Stimulated activated memory B cell treated with anti-CD40 and anti-IgM and Interleukin-4, amounts not matched to agents 10 μg/mL and 1 μg/mL and 100 μg/mL, for 72 hours (primary cell): ENCODE measurements at regions not wholly inside any gene's neighbourhood (a gene's known extent, or its start where the extent isn't known, plus 50 kb on each side); places are given as distances from the start of the nearest gene placed in this dataset.
"Not testable (repeated sequence)": the region's sequence is repeated elsewhere in the genome, so short reads cannot be mapped to it uniquely, and the experiment has no call there.

Source experiments
- ATAC-seq: fragments of 150-1000 bp; cut with Tn5 transposase; 2 replicates; pipeline ENCODE4 v1.10.0; 2021
- H3K27ac Mint-ChIP-seq: one replicate; pipeline ENCODE4 v1.8.0; 2022; ENCODE audit warnings: mild to moderate bottlenecking, mixed read lengths
- H3K27me3 Mint-ChIP-seq: one replicate; pipeline ENCODE4 v1.8.0; 2022; ENCODE audit warnings: mixed read lengths
- H3K36me3 Mint-ChIP-seq: one replicate; pipeline ENCODE4 v1.8.0; 2022; ENCODE audit warnings: mixed read lengths
- H3K4me1 Mint-ChIP-seq: one replicate; pipeline ENCODE4 v1.8.0; 2022; ENCODE audit warnings: mixed read lengths
- H3K4me3 Mint-ChIP-seq: one replicate; pipeline ENCODE4 v1.8.0; 2022; ENCODE audit warnings: mild to moderate bottlenecking, moderate library complexity, mixed read lengths
- H3K9me3 Mint-ChIP-seq: one replicate; pipeline ENCODE4 v1.8.0; 2022; ENCODE audit warnings: mixed read lengths

DNA sequence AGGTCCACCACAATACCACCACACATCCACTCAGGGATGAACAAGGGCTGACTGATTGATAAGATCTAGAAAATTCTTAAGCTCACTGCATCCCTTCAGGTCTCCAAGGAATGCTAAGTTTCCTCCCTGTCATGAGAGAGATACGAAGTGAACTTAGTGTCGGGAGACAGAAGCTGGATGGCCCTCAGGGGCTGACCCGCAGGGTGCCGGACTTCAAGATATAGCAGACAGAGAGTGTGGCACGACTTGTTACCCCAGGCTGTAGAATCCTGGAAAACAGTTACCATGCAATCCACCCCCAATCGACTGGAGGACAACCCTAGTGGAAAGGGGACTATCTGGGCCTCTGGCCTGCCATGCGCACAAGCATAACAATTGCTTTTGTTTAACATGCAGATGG lies 1217.5 kb upstream of the ATXN8OS start:
- H3K36me3 Mint-ChIP-seq, H3K9me3 Mint-ChIP-seq: not testable (repeated sequence)

DNA sequence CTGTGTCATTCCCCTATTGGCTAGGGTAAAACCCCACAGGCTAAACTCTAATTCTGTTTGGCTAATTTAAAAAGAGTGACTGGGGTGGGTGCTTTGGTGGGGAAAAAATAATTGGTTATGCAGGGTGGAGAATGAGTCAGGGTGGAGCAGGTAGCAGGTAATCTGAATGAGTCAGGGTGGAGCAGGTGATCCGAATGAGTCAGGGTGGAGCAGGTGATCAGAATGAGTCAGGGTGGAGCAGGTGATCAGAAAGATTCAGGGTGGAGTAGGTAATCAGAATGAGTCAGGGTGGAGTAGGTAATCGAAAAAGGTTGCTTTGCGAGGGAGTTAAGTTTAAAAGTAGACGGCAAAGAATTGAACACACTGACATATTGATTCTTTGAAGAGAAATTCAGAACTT lies 1218.8 kb upstream of the ATXN8OS start:
- Mint-ChIP-seq H3K4me1 (peaks cover 6% of the 10 kb centered on the region), H3K4me3 (no peak overlapping the region), H3K27ac (no peak overlapping the region), H3K27me3 (no peaks in the 10 kb centered on the region), H3K9me3 (no peaks in the 10 kb centered on the region), H3K36me3 (no peaks in the 10 kb centered on the region)
- no peak for ATAC-seq

More for the DNA sequence above, 1217.5 kb upstream of the ATXN8OS start:
- H3K27me3 Mint-ChIP-seq, ATAC-seq, H3K27ac Mint-ChIP-seq, H3K4me1 Mint-ChIP-seq, H3K4me3 Mint-ChIP-seq: not testable (repeated sequence)

GRCh38 chr13:68872338-68872737 lies 1235.3 kb upstream of the ATXN8OS start:
- ATAC-seq: no peak
- no peaks in the 10 kb centered on the region for H3K36me3 Mint-ChIP-seq
- peaks cover 3% of the 10 kb centered on the region for H3K9me3 Mint-ChIP-seq
- H3K27ac Mint-ChIP-seq: no peak overlapping the region
- H3K27me3 Mint-ChIP-seq: no peaks in the 10 kb centered on the region
- H3K4me3 Mint-ChIP-seq: no peak overlapping the region
- H3K4me1 Mint-ChIP-seq: no peaks in the 10 kb centered on the region

- H3K4me3 Mint-ChIP-seq: no peak overlapping the region
- peaks cover 20% of the 10 kb centered on the region for H3K4me1 Mint-ChIP-seq
- ATAC-seq: no peak
- H3K27ac Mint-ChIP-seq: no peak overlapping the region
- no peaks in the 10 kb centered on the region for H3K27me3 Mint-ChIP-seq
- H3K36me3 Mint-ChIP-seq: no peaks in the 10 kb centered on the region
- peaks cover 3% of the 10 kb centered on the region for H3K9me3 Mint-ChIP-seq
These were observed 1256.6 kb upstream of the ATXN8OS start for GRCh38 chr13:68851026-68851425.

GRCh38 chr13:68850160-68850559 lies 1257.5 kb upstream of the ATXN8OS start:
- H3K27me3 Mint-ChIP-seq: no peaks in the 10 kb centered on the region
- H3K36me3 Mint-ChIP-seq: no peaks in the 10 kb centered on the region
- peaks cover 20% of the 10 kb centered on the region for H3K4me1 Mint-ChIP-seq
- peaks cover 4% of the 10 kb centered on the region for H3K9me3 Mint-ChIP-seq
- H3K27ac Mint-ChIP-seq: no peak overlapping the region
- H3K4me3 Mint-ChIP-seq: no peak overlapping the region
- no peak for ATAC-seq

DNA sequence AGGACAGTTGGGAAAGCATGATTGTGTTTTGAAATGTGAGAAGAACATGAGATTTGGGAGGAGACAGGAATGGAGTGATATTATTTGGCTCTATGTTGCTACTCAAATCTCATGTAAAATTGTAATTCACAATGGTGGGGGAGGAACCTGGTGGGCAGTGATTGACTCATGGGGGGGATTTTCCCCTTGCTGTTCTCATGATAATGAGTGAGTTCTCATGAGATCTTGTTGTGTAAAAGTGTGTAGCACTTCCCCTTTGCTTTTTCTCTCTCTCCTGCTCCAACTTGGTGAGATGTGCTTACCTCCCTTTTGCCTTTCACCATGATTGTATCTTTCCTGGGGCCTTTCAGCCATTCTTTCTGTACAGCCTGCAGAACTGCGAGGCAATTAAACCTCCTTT lies 1261.0 kb upstream of the ATXN8OS start:
- Mint-ChIP-seq H3K4me1 (peaks cover 20% of the 10 kb centered on the region), H3K27ac (no peak overlapping the region), H3K27me3 (no peaks in the 10 kb centered on the region), H3K36me3 (no peaks in the 10 kb centered on the region), H3K4me3 (no peak overlapping the region), H3K9me3 (peaks cover 8% of the 10 kb centered on the region)
- ATAC-seq: peak; percentile 68

- H3K4me1 Mint-ChIP-seq: no peaks in the 10 kb centered on the region
- no peak for ATAC-seq
- no peaks in the 10 kb centered on the region for H3K9me3 Mint-ChIP-seq
- H3K27ac Mint-ChIP-seq: no peak overlapping the region
- H3K27me3 Mint-ChIP-seq: no peaks in the 10 kb centered on the region
- H3K36me3 Mint-ChIP-seq: no peaks in the 10 kb centered on the region
- no peak overlapping the region for H3K4me3 Mint-ChIP-seq
These were observed 1273.3 kb upstream of the ATXN8OS start for GRCh38 chr13:68834375-68834774.

- ATAC-seq: no peak
- Mint-ChIP-seq H3K27ac (no peak overlapping the region), H3K4me1 (no peaks in the 10 kb centered on the region), H3K4me3 (no peak overlapping the region), H3K36me3 (no peaks in the 10 kb centered on the region), H3K27me3 (no peaks in the 10 kb centered on the region), H3K9me3 (no peaks in the 10 kb centered on the region)
These were observed 1290.9 kb upstream of the ATXN8OS start for GRCh38 chr13:68816715-68817114.

GRCh38 chr13:68813180-68813796 lies 1294.3 kb upstream of the ATXN8OS start:
- no peak overlapping the region for H3K27ac Mint-ChIP-seq
- H3K4me1 Mint-ChIP-seq: no peaks in the 10 kb centered on the region
- no peaks in the 10 kb centered on the region for H3K36me3 Mint-ChIP-seq
- ATAC-seq: no peak
- no peaks in the 10 kb centered on the region for H3K9me3 Mint-ChIP-seq
- H3K4me3 Mint-ChIP-seq: no peak overlapping the region
- no peaks in the 10 kb centered on the region for H3K27me3 Mint-ChIP-seq

DNA sequence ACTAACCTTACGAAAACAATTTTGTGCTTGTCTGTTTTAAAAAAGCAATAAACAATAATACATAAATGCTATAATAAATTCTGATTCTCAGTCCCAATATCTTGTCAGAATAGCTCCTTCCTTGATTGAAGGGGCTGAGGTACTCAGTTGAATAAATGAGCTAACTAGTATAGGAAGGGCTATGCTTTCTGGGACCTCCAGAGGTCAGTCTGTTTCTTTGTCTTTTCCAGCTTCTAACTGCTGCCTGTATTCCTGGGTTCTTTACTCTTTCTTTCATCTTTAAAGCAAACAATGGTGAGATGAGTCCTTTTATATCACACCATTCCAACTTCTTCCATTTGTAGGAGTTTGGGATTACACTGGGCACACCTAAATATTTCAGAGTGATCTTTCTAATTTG lies 1297.0 kb upstream of the ATXN8OS start:
- ATAC-seq: no peak
- Mint-ChIP-seq H3K27me3 (no peaks in the 10 kb centered on the region), H3K9me3 (no peaks in the 10 kb centered on the region), H3K27ac (no peak overlapping the region), H3K36me3 (no peaks in the 10 kb centered on the region), H3K4me1 (no peaks in the 10 kb centered on the region), H3K4me3 (no peak overlapping the region)

DNA sequence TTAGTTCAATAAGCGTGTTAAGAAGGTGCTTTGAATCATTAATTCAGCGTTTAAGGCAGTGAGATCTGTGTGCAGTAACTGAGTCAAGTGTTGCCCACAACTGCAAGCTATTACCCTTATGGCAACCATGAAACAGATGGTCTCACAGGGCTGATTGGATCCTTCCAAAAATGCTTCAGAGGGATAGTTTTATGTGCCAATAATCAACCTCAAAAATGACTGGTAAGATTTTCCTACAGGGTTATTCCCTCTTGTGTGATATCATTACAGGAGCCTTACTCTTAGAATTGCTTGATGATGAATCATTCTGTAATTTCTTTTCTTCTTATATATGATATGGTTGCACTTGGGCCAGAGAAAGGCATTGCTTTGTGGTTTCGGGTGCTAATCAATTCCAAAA lies 1299.2 kb upstream of the ATXN8OS start:
- H3K27ac Mint-ChIP-seq: no peak overlapping the region
- H3K27me3 Mint-ChIP-seq: no peaks in the 10 kb centered on the region
- no peaks in the 10 kb centered on the region for H3K9me3 Mint-ChIP-seq
- H3K36me3 Mint-ChIP-seq: no peaks in the 10 kb centered on the region
- ATAC-seq: no peak
- no peak overlapping the region for H3K4me3 Mint-ChIP-seq
- no peaks in the 10 kb centered on the region for H3K4me1 Mint-ChIP-seq

GRCh38 chr13:68806125-68806524 lies 1301.5 kb upstream of the ATXN8OS start:
- no peak for ATAC-seq
- no peaks in the 10 kb centered on the region for H3K36me3 Mint-ChIP-seq
- no peaks in the 10 kb centered on the region for H3K4me1 Mint-ChIP-seq
- no peaks in the 10 kb centered on the region for H3K9me3 Mint-ChIP-seq
- H3K4me3 Mint-ChIP-seq: no peak overlapping the region
- H3K27me3 Mint-ChIP-seq: no peaks in the 10 kb centered on the region
- H3K27ac Mint-ChIP-seq: no peak overlapping the region

DNA sequence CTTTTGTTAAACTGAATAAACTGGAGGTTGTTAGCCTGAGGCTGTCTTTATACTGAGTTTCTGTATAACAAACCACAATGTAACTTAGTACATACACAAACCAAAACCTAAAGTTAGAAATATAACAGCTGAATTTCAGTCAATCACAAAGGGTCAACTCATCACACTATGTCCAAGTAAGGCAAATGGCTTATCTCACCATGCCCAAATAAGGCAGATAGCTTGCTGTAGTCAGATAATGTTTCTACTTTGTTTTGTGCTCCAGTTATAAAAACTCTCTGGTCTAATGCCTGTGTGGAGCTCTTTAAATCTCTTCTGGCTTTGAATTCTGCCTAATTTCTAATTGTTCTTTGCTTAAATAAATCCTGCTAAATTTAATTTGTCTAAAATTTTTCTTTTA lies 1323.4 kb upstream of the ATXN8OS start:
- ATAC-seq: no peak
- peaks cover 3% of the 10 kb centered on the region for H3K9me3 Mint-ChIP-seq
- no peaks in the 10 kb centered on the region for H3K4me1 Mint-ChIP-seq
- no peak overlapping the region for H3K4me3 Mint-ChIP-seq
- H3K36me3 Mint-ChIP-seq: no peaks in the 10 kb centered on the region
- H3K27ac Mint-ChIP-seq: no peak overlapping the region
- no peaks in the 10 kb centered on the region for H3K27me3 Mint-ChIP-seq

DNA sequence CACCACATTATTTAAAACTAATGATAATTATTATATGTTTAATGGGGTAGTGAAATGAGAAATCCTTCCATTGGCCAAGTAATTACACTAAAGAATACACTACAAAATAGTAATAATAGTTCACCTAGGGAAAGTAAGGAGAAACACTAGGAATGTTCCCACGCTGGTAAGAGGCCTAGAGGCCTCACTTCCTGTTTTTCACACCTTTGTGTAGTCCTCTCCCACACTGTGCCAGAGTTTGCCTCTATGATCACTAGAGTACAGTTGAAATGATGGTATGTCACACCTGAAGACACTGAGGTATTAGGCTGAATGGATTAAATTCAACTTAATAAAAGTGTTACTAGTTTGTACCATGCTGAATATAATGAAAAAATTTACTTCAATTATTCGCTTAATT lies 1348.0 kb upstream of the ATXN8OS start:
- Mint-ChIP-seq H3K9me3 (no peaks in the 10 kb centered on the region), H3K27ac (no peak overlapping the region), H3K4me1 (no peaks in the 10 kb centered on the region), H3K36me3 (no peaks in the 10 kb centered on the region), H3K4me3 (no peak overlapping the region), H3K27me3 (no peaks in the 10 kb centered on the region)
- ATAC-seq: no peak

GRCh38 chr13:68749796-68750195 lies 1357.8 kb upstream of the ATXN8OS start:
- no peak for ATAC-seq
- Mint-ChIP-seq H3K9me3 (no peaks in the 10 kb centered on the region), H3K27me3 (no peaks in the 10 kb centered on the region), H3K4me3 (no peak overlapping the region), H3K27ac (no peak overlapping the region), H3K36me3 (no peaks in the 10 kb centered on the region), H3K4me1 (no peaks in the 10 kb centered on the region)

GRCh38 chr13:68748038-68748437 lies 1359.6 kb upstream of the ATXN8OS start:
- H3K27ac Mint-ChIP-seq: no peak overlapping the region
- no peak for ATAC-seq
- H3K9me3 Mint-ChIP-seq: no peaks in the 10 kb centered on the region
- H3K27me3 Mint-ChIP-seq: no peaks in the 10 kb centered on the region
- H3K4me3 Mint-ChIP-seq: no peak overlapping the region
- no peaks in the 10 kb centered on the region for H3K36me3 Mint-ChIP-seq
- no peaks in the 10 kb centered on the region for H3K4me1 Mint-ChIP-seq

GRCh38 chr13:68745502-68745901 lies 1362.1 kb upstream of the ATXN8OS start:
- Mint-ChIP-seq H3K36me3 (no peaks in the 10 kb centered on the region), H3K27ac (no peak overlapping the region), H3K4me3 (no peak overlapping the region), H3K4me1 (no peaks in the 10 kb centered on the region), H3K9me3 (no peaks in the 10 kb centered on the region), H3K27me3 (no peaks in the 10 kb centered on the region)
- ATAC-seq: no peak
